ENCODE measurements at regions not wholly inside any gene's neighbourhood (a gene's known extent, or its start where the extent isn't known, plus 50 kb on each side); places are given as distances from the start of the nearest gene placed in this dataset.

DNA sequence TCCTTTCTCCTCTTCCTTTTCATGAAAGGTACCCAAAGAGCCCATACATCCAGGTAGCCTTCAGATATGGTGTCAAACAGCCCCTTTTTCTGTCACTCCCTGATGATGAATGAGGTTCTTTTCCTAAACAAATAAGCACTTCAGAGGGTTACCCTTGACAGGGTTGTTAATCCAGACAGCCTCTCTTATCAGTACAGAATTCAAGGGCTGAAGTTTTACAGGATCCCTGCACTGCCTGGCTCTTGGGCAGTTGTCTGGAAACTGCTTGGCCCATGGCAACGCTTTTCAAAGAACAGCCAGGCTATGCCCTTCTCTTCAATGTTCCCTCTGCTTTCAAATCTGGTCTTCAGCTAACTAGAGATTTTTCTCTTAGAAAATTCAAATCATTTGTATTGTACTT, 352.6 kb upstream of the FAM241A start:
- in situ Hi-C loops (cut with MboI) = no loop called here
- ChIA-PET POLR2A (no interaction called here), SMC1A (ENCODE audit: uncharacterized antibody, unreplicated experiment) (no interaction called here), RAD21 (ENCODE audit: unreplicated experiment) (no interaction called here), CTCF (no interaction called here)
- H2AFZ ChIP-seq (ENCODE audit: control insufficient read depth, low read depth, low read length) = no peak overlapping the region
- H4K20me1 ChIP-seq (ENCODE audit: control insufficient read depth, insufficient read depth) = no peaks in the 10 kb centered on the region
- H3K9ac ChIP-seq (ENCODE audit: control insufficient read depth, insufficient read depth, low read length) = no peak overlapping the region
- H3K27me3 ChIP-seq (replicated peaks in 1 of 2; ENCODE audit: control insufficient read depth in 2 of 2, insufficient read depth in 2 of 2, low read length in 1 of 2) = peaks cover 0 to 9% of the 10 kb centered on the region in 2 experiments; a peak in 1 of 4 replicates
- ATAC-seq (no peak), DNase-seq (ENCODE audit: low read depth, low spot score) (no peak), FAIRE-seq (no peak)
- no peaks in the 10 kb centered on the region for H3K36me3 ChIP-seq (ENCODE audit: control insufficient read depth in 2 of 2, insufficient read depth in 2 of 2, low read length in 1 of 2)
- H3K79me2 ChIP-seq (ENCODE audit: control insufficient read depth, insufficient read depth, low read length) = no peaks in the 10 kb centered on the region
- no peak overlapping the region for H3K4me3 ChIP-seq
- no peaks in the 10 kb centered on the region for H3K9me3 ChIP-seq (replicated peaks; ENCODE audit: control insufficient read depth, insufficient read depth, low read length)
- H3K27ac ChIP-seq (ENCODE audit: control insufficient read depth, insufficient read depth) = no peak overlapping the region
- intact Hi-C loops (cut with micrococcal nuclease; ENCODE audit: unreplicated experiment) = no loop called here
- TF ChIP-seq RAD51 (IDR thresholded peaks at IDR 0.05) (no peak), TARDBP (IDR thresholded peaks at IDR 0.05; ENCODE audit: borderline replicate concordance) (no peak), JUNB (IDR thresholded peaks at IDR 0.05) (no peak), SRF (IDR thresholded peaks at IDR 0.05; ENCODE audit: low read depth in 2 of 2, low read length in 2 of 2) (no peak), JUND (IDR thresholded peaks at IDR 0.05; ENCODE audit: low read depth, low read length) (no peak), NRF1 (conservative IDR thresholded peaks at IDR 0.05; ENCODE audit: low read depth, low read length) (no peak)
- TF ChIP-seq, protein P1, sequence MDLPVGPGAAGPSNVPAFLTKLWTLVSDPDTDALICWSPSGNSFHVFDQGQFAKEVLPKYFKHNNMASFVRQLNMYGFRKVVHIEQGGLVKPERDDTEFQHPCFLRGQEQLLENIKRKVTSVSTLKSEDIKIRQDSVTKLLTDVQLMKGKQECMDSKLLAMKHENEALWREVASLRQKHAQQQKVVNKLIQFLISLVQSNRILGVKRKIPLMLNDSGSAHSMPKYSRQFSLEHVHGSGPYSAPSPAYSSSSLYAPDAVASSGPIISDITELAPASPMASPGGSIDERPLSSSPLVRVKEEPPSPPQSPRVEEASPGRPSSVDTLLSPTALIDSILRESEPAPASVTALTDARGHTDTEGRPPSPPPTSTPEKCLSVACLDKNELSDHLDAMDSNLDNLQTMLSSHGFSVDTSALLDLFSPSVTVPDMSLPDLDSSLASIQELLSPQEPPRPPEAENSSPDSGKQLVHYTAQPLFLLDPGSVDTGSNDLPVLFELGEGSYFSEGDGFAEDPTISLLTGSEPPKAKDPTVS (IDR thresholded peaks at IDR 0.05; ENCODE audit: low read depth, low read length) = no peak
- BruUV-seq (replicated peaks) = no TSS peak
- no peaks in the 10 kb centered on the region for H3K4me1 ChIP-seq (ENCODE audit: control insufficient read depth, insufficient read depth, low read length)
- no peak overlapping the region for H3K4me2 ChIP-seq (ENCODE audit: control insufficient read depth, insufficient read depth)
- 0% methylated on average over 1 of the region's 1 CpG for WGBS (ENCODE audit: insufficient coverage, insufficient replicate concordance, low lambda C conversion rate, missing lambda C conversion rate)

DNA sequence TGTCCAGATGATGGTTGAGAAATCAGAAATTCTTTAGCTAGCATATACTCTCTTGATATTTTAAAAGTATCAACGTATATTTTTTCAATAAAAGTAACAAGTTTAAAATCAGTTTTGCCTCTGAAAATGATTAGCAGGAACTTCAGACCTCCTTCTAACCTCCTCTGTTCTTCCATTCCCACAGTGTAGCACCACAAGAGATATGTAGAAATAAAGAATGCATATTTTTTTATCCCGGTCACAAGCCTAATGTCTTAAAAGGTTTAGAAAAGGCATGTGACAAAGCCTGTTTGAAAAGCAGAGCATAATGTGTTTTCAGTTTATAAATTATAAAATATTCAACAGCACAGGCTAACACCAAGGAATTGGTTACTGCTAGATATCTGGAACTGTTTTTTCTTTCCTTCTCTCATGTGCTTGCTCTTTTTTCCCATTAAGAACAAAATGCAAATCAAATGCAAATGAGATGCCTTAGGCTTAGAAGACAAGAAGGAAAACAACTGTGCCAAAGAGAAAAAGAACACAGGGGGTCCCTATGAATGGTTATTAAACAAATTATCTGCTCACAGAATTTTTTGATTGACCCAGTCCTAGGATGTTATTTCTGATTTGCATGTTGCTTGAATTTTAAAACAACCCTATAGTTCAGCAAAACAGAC, 351.7 kb upstream of the FAM241A start:
- ChIA-PET CTCF (no interaction called here), POLR2A (no interaction called here), SMC1A (ENCODE audit: uncharacterized antibody, unreplicated experiment) (no interaction called here), RAD21 (ENCODE audit: unreplicated experiment) (no interaction called here)
- Histone ChIP-seq H3K9me3 (replicated peaks; ENCODE audit: control insufficient read depth, insufficient read depth, low read length) (no peaks in the 10 kb centered on the region), H3K36me3 (ENCODE audit: control insufficient read depth in 2 of 2, insufficient read depth in 2 of 2, low read length in 1 of 2) (no peaks in the 10 kb centered on the region), H2AFZ (ENCODE audit: control insufficient read depth, low read depth, low read length) (no peak overlapping the region), H3K27ac (ENCODE audit: control insufficient read depth, insufficient read depth) (no peak overlapping the region), H3K4me2 (ENCODE audit: control insufficient read depth, insufficient read depth) (no peak overlapping the region), H3K4me3 (no peak overlapping the region), H3K27me3 (replicated peaks in 1 of 2; ENCODE audit: control insufficient read depth in 2 of 2, insufficient read depth in 2 of 2, low read length in 1 of 2) (0 out of 4 replicates have a peak, but pooled peaks cover 0 to 2% of the 10 kb centered on the region in 2 experiments), H3K9ac (ENCODE audit: control insufficient read depth, insufficient read depth, low read length) (no peak overlapping the region), H3K79me2 (ENCODE audit: control insufficient read depth, insufficient read depth, low read length) (no peaks in the 10 kb centered on the region), H3K4me1 (ENCODE audit: control insufficient read depth, insufficient read depth, low read length) (no peaks in the 10 kb centered on the region), H4K20me1 (ENCODE audit: control insufficient read depth, insufficient read depth) (no peaks in the 10 kb centered on the region)
- WGBS (ENCODE audit: insufficient coverage, insufficient replicate concordance, low lambda C conversion rate, missing lambda C conversion rate) = 15% methylated on average over 2 of the region's 2 CpGs
- ATAC-seq (no peak), DNase-seq (ENCODE audit: low read depth, low spot score) (no peak), FAIRE-seq (no peak)
- TF ChIP-seq MYC (IDR thresholded peaks at IDR 0.05; ENCODE audit: insufficient read depth, insufficient read length, insufficient replicate concordance, low read length, severe bottlenecking) = no peak
- no peak for TF ChIP-seq JUNB (IDR thresholded peaks at IDR 0.05)
- no peak for TF ChIP-seq NRF1 (conservative IDR thresholded peaks at IDR 0.05; ENCODE audit: low read depth, low read length)
- TF ChIP-seq TCF7 (IDR thresholded peaks at IDR 0.05; ENCODE audit: borderline replicate concordance) = no peak
- TF ChIP-seq NFXL1 (IDR thresholded peaks at IDR 0.05; ENCODE audit: borderline replicate concordance) = no peak
- intact Hi-C loops (cut with micrococcal nuclease; ENCODE audit: unreplicated experiment) (no loop called here), in situ Hi-C loops (cut with MboI) (no loop called here)
- BruUV-seq (replicated peaks) = no TSS peak
